ENCODE measurements at regions not wholly inside any gene's neighbourhood (a gene's known extent, or its start where the extent isn't known, plus 50 kb on each side); places are given as distances from the start of the nearest gene placed in this dataset.

GRCh38 chr7:156204820-156205219 lies 392.6 kb upstream of the SHH start:
- ChIA-PET CTCF (no interaction called here), POLR2A (no interaction called here)
- TF ChIP-seq ZNF384 (IDR thresholded peaks at IDR 0.05) (no peak), FOXK2 (IDR thresholded peaks at IDR 0.05) (no peak), SUZ12 (IDR thresholded peaks at IDR 0.05) (no peak), LEF1 (IDR thresholded peaks at IDR 0.05; ENCODE audit: borderline replicate concordance) (no peak), TARDBP (IDR thresholded peaks at IDR 0.05) (no peak), NFRKB (IDR thresholded peaks at IDR 0.05) (no peak), ARNT (IDR thresholded peaks at IDR 0.05) (no peak), FOXA1 (IDR thresholded peaks at IDR 0.05) (no peak), BHLHE40 (IDR thresholded peaks at IDR 0.05; ENCODE audit: borderline replicate concordance) (no peak), PKNOX1 (IDR thresholded peaks at IDR 0.05) (no peak)
- DNase-seq (ENCODE audit: extremely low spot score): no peak

GRCh38 chr7:156203923-156204322 lies 391.7 kb upstream of the SHH start:
- CTCF ChIA-PET: no interaction called here
- TF ChIP-seq ELF4 (IDR thresholded peaks at IDR 0.05) (no peak), FOXK2 (IDR thresholded peaks at IDR 0.05) (no peak), PKNOX1 (IDR thresholded peaks at IDR 0.05) (no peak), CTBP1 (IDR thresholded peaks at IDR 0.05; ENCODE audit: borderline replicate concordance) (no peak), ARNT (IDR thresholded peaks at IDR 0.05) (no peak), TARDBP (IDR thresholded peaks at IDR 0.05) (no peak), SP1 (IDR thresholded peaks at IDR 0.05) (no peak), ZNF384 (IDR thresholded peaks at IDR 0.05) (no peak), HDGF (IDR thresholded peaks at IDR 0.05; ENCODE audit: borderline replicate concordance) (no peak)
- POLR2A ChIA-PET: no interaction called here
- DNase-seq (ENCODE audit: extremely low spot score): no peak

- DNase-seq (ENCODE audit: extremely low spot score): no peak
- ChIA-PET CTCF (no interaction called here), POLR2A (no interaction called here)
- TF ChIP-seq SUZ12 (IDR thresholded peaks at IDR 0.05) (no peak), TARDBP (IDR thresholded peaks at IDR 0.05) (no peak), FOXM1 (IDR thresholded peaks at IDR 0.05; ENCODE audit: borderline replicate concordance) (no peak), ZNF384 (IDR thresholded peaks at IDR 0.05) (no peak), ARNT (IDR thresholded peaks at IDR 0.05) (no peak), LEF1 (IDR thresholded peaks at IDR 0.05; ENCODE audit: borderline replicate concordance) (no peak), PKNOX1 (IDR thresholded peaks at IDR 0.05) (no peak), FOXK2 (IDR thresholded peaks at IDR 0.05) (no peak), FOXA1 (IDR thresholded peaks at IDR 0.05) (no peak), ELF4 (IDR thresholded peaks at IDR 0.05) (no peak), CTBP1 (IDR thresholded peaks at IDR 0.05; ENCODE audit: borderline replicate concordance) (no peak), NFRKB (IDR thresholded peaks at IDR 0.05) (no peak), BHLHE40 (IDR thresholded peaks at IDR 0.05; ENCODE audit: borderline replicate concordance) (no peak), HDGF (IDR thresholded peaks at IDR 0.05; ENCODE audit: borderline replicate concordance) (no peak), L3MBTL2 (conservative IDR thresholded peaks at IDR 0.05) (no peak), SP1 (IDR thresholded peaks at IDR 0.05) (no peak)
These were observed 386.0 kb upstream of the SHH start for GRCh38 chr7:156198277-156198676.

GRCh38 chr7:156196649-156197048 lies 384.4 kb upstream of the SHH start:
- TF ChIP-seq NFRKB (IDR thresholded peaks at IDR 0.05): no peak
- TF ChIP-seq ELF4 (IDR thresholded peaks at IDR 0.05): no peak
- TF ChIP-seq SP1 (IDR thresholded peaks at IDR 0.05): no peak
- TF ChIP-seq FOXM1 (IDR thresholded peaks at IDR 0.05; ENCODE audit: borderline replicate concordance): no peak
- no peak for TF ChIP-seq TARDBP (IDR thresholded peaks at IDR 0.05)
- TF ChIP-seq LEF1 (IDR thresholded peaks at IDR 0.05; ENCODE audit: borderline replicate concordance): no peak
- TF ChIP-seq HDGF (IDR thresholded peaks at IDR 0.05; ENCODE audit: borderline replicate concordance): no peak
- TF ChIP-seq ZNF384 (IDR thresholded peaks at IDR 0.05): no peak
- no peak for TF ChIP-seq FOXK2 (IDR thresholded peaks at IDR 0.05)
- no peak for TF ChIP-seq FOXA1 (IDR thresholded peaks at IDR 0.05)
- no peak for TF ChIP-seq BHLHE40 (IDR thresholded peaks at IDR 0.05; ENCODE audit: borderline replicate concordance)
- no peak for TF ChIP-seq PKNOX1 (IDR thresholded peaks at IDR 0.05)
- TF ChIP-seq L3MBTL2 (conservative IDR thresholded peaks at IDR 0.05): no peak
- TF ChIP-seq ARNT (IDR thresholded peaks at IDR 0.05): no peak
- TF ChIP-seq CTBP1 (IDR thresholded peaks at IDR 0.05; ENCODE audit: borderline replicate concordance): no peak
- TF ChIP-seq SUZ12 (IDR thresholded peaks at IDR 0.05): no peak
- ChIA-PET POLR2A (no interaction called here), CTCF (no interaction called here)
- DNase-seq (ENCODE audit: extremely low spot score): no peak

GRCh38 chr7:156195276-156195675 lies 383.0 kb upstream of the SHH start:
- CTCF ChIA-PET: no interaction called here
- no peak for DNase-seq (ENCODE audit: extremely low spot score)
- no peak for TF ChIP-seq CTBP1 (IDR thresholded peaks at IDR 0.05; ENCODE audit: borderline replicate concordance)
- no peak for TF ChIP-seq NFRKB (IDR thresholded peaks at IDR 0.05)
- TF ChIP-seq TARDBP (IDR thresholded peaks at IDR 0.05): no peak
- no peak for TF ChIP-seq LEF1 (IDR thresholded peaks at IDR 0.05; ENCODE audit: borderline replicate concordance)
- TF ChIP-seq ZNF384 (IDR thresholded peaks at IDR 0.05): no peak
- no peak for TF ChIP-seq ELF4 (IDR thresholded peaks at IDR 0.05)
- TF ChIP-seq FOXM1 (IDR thresholded peaks at IDR 0.05; ENCODE audit: borderline replicate concordance): no peak
- no peak for TF ChIP-seq FOXK2 (IDR thresholded peaks at IDR 0.05)
- no peak for TF ChIP-seq FOXA1 (IDR thresholded peaks at IDR 0.05)
- TF ChIP-seq HDGF (IDR thresholded peaks at IDR 0.05; ENCODE audit: borderline replicate concordance): no peak
- no peak for TF ChIP-seq BHLHE40 (IDR thresholded peaks at IDR 0.05; ENCODE audit: borderline replicate concordance)
- TF ChIP-seq L3MBTL2 (conservative IDR thresholded peaks at IDR 0.05): no peak
- TF ChIP-seq ARNT (IDR thresholded peaks at IDR 0.05): no peak
- TF ChIP-seq PKNOX1 (IDR thresholded peaks at IDR 0.05): no peak
- no peak for TF ChIP-seq SP1 (IDR thresholded peaks at IDR 0.05)
- no peak for TF ChIP-seq SUZ12 (IDR thresholded peaks at IDR 0.05)
- POLR2A ChIA-PET: no interaction called here
